Right cardiac atrium (tissue), 5 donors: ENCODE measurements at regions not wholly inside any gene's neighbourhood (a gene's known extent, or its start where the extent isn't known, plus 50 kb on each side); places are given as distances from the start of the nearest gene placed in this dataset.
"Not testable (repeated sequence)": the region's sequence is repeated elsewhere in the genome, so short reads cannot be mapped to it uniquely, and the experiment has no call there.

Experiments
- ATAC-seq, 2 donors: fragments of 200-7000 bp; cut with Tn5 transposase; one replicate each; pipeline versions ENCODE4 v1.8.0 to v1.9.1; 2020; ENCODE audit warnings: moderate library complexity in 2 of 2, mild to moderate bottlenecking in 1 of 2
- DNase-seq, 3 donors: peaks; one replicate each; pipeline ENCODE4 v3.0.0-alpha.2; 2020
- H3K27ac ChIP-seq: one replicate; pipeline ENCODE4 v1.5.1; 2013; ENCODE audit warnings: mild to moderate bottlenecking, low read length, control low read depth, moderate library complexity
- H3K27me3 ChIP-seq: one replicate; pipeline ENCODE4 v1.6.1; 2013; ENCODE audit not compliant: control insufficient read depth, insufficient read depth
- H3K4me1 ChIP-seq: one replicate; pipeline ENCODE4 v1.6.1; 2013; ENCODE audit warnings: low read length; ENCODE audit not compliant: control insufficient read depth, insufficient read depth
- H3K4me3 ChIP-seq: one replicate; pipeline ENCODE4 v1.5.1; 2013; ENCODE audit warnings: low read length, control low read depth
- H3K9me3 ChIP-seq: one replicate; pipeline ENCODE4 v1.6.1; 2013; ENCODE audit warnings: low read length; ENCODE audit not compliant: control insufficient read depth
- WGBS: extraction: QIAGEN DNeasy Blood & Tissue Kit; methylation state at CpG from one replicate; pipeline ENCODE4 v1.1.7; 2013; 5-methylcytosine and 5-hydroxymethylcytosine counted together
- intact Hi-C, 4 donors: fragments of 100-400 bp; cut with DNase I; formaldehyde crosslinking; loops; one replicate each; pipeline versions ENCODE4 v1.11.0 to v1.14.0; 2022 to 2023
- donor health status: healthy with polysubstance abuse.
- donor health status: DM: no; HTN: yes; CAD: no.
- donor health status: DM: no; HTN: no; CAD: no.
- donor health status: DM: no; HTN: yes; CAD: no; lungs with severe emphysema.
- donor health status: DM: yes; HTN: yes; CAD: no.

DNA sequence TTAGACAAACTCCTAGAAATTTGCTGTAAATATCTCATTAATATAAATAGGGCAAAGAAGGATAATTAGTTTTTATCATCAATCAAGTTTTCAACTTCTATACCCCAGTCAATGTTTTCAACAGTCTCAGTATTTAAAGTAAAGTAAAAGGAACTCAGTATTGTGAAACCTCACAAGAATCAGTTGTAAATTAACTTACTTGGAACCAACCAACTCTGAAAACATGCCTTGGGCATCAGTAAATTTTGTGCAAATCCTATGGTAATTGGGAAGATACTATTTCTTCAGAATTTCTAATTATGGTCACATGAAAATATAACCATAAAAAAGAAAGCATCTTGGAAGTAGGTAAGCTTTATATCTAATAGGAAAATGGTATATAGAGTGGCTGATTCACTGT, 1139.0 kb downstream of the TUSC7 start:
- no peak for ATAC-seq
- Histone ChIP-seq H3K4me3 (no peak overlapping the region), H3K27ac (no peak overlapping the region), H3K9me3 (no peaks in the 10 kb centered on the region), H3K27me3 (no peaks in the 10 kb centered on the region), H3K4me1 (no peaks in the 10 kb centered on the region)
- DNase-seq = no peak
- intact Hi-C loops = no loop called here

- H3K9me3 ChIP-seq = no peaks in the 10 kb centered on the region
- 84% methylated on average over 5 of the region's 5 CpGs for WGBS
- no peak overlapping the region for H3K27ac ChIP-seq
- intact Hi-C loops = no loop called here
- no peaks in the 10 kb centered on the region for H3K4me1 ChIP-seq
- no peak for ATAC-seq
- DNase-seq = no peak
- H3K27me3 ChIP-seq = no peaks in the 10 kb centered on the region
- H3K4me3 ChIP-seq = no peak overlapping the region
These were observed 1144.5 kb downstream of the TUSC7 start for GRCh38 chr3:117853923-117854668.

- DNase-seq (no peak), ATAC-seq (no peak)
- WGBS = 80% methylated on average over 1 of the region's 1 CpG
- intact Hi-C loops = no loop called here
- Histone ChIP-seq H3K9me3 (no peaks in the 10 kb centered on the region), H3K4me1 (no peaks in the 10 kb centered on the region), H3K27me3 (no peaks in the 10 kb centered on the region), H3K4me3 (no peak overlapping the region), H3K27ac (no peak overlapping the region)
These were observed 1146.8 kb downstream of the TUSC7 start for GRCh38 chr3:117856354-117856753.

GRCh38 chr3:117863146-117863545, 1153.6 kb downstream of the TUSC7 start:
- ATAC-seq (no peak), DNase-seq (no peak)
- intact Hi-C loops = no loop called here
- WGBS = 96% methylated on average over 2 of the region's 2 CpGs
- Histone ChIP-seq H3K4me1 (no peaks in the 10 kb centered on the region), H3K27me3 (no peaks in the 10 kb centered on the region), H3K4me3 (no peak overlapping the region), H3K9me3 (no peaks in the 10 kb centered on the region), H3K27ac (no peak overlapping the region)

DNA sequence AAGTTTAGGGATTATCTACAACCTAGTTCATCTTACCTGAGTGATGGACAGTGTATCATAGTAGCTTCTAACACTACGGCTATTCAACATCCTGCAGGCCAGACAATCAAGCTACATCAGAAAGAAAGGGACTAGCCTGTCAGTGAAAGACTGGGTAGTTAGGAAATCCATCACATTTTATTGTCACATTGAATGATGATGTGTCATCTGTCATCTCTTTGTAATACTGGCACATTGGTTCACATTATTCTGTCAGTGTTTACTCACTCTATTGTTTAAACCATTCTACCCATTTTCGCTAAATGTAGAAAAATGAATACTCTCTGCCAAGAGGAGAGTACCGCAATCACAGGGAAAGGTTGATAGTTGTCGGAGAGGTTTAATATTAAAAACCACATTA, 1155.8 kb downstream of the TUSC7 start:
- Histone ChIP-seq H3K27me3 (no peaks in the 10 kb centered on the region), H3K4me1 (no peaks in the 10 kb centered on the region), H3K9me3 (no peaks in the 10 kb centered on the region), H3K4me3 (no peak overlapping the region), H3K27ac (no peak overlapping the region)
- DNase-seq (no peak), ATAC-seq (no peak)
- intact Hi-C loops = no loop called here
- WGBS = 96% methylated on average over 4 of the region's 4 CpGs

DNA sequence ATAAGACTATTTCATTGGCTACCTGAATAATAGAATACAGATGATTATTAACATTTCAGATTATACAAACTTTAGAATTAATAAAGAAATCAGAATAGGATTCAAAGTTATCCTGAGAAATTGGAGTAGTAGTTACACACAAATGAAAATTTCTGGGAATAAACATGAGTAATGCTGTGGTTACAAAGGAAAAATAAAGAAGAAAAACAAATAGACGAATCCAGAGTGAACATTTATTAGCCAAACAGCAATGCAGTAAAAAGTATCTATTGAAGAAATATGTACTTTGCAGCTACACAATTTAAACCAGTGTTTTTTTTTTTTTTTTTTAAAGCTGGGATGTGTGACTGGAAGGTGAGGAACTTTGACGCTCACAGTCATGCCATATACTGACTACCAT, 1159.2 kb downstream of the TUSC7 start:
- Histone ChIP-seq H3K4me1 (no peaks in the 10 kb centered on the region), H3K9me3 (no peaks in the 10 kb centered on the region), H3K27ac (no peak overlapping the region), H3K27me3 (no peaks in the 10 kb centered on the region), H3K4me3 (no peak overlapping the region)
- 74% methylated on average over 2 of the region's 2 CpGs for WGBS
- intact Hi-C loops = no loop called here
- ATAC-seq (no peak), DNase-seq (no peak)

DNA sequence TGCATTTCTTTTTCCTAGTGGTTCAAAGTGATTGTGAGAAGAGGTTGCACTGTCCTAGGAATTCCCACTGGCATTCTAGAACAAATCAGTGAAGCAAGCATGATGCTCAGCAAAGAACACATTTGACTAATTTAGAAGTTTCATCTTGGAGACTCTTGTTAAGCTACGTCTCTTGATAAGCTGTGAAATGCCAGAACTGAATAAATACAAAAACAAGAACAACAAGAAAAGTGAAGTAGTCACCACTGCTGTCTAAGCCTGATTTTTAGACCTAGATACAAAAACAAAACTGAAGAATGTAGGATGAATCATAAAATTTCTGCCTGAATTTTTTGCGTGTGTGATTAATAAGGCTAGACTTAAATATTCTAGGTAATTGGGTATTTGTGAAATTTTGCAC, 1162.4 kb downstream of the TUSC7 start:
- DNase-seq = no peak
- Histone ChIP-seq H3K27ac (no peak overlapping the region), H3K4me1 (no peaks in the 10 kb centered on the region), H3K9me3 (no peaks in the 10 kb centered on the region), H3K27me3 (no peaks in the 10 kb centered on the region), H3K4me3 (no peak overlapping the region)
- intact Hi-C loops = no loop called here
- ATAC-seq = no peak
- 71% methylated on average over 2 of the region's 2 CpGs for WGBS

- DNase-seq, H3K27ac ChIP-seq, H3K9me3 ChIP-seq, ATAC-seq, intact Hi-C loops, H3K27me3 ChIP-seq, H3K4me3 ChIP-seq, H3K4me1 ChIP-seq: not testable (repeated sequence)
- WGBS = 81% methylated on average over 15 of the region's 15 CpGs
These were observed 1161.9 kb downstream of the IGSF11 start for GRCh38 chr3:117872594-117873248.

GRCh38 chr3:117873249-117873600, 1161.4 kb downstream of the IGSF11 start:
- H3K27ac ChIP-seq = no peak overlapping the region
- H3K27me3 ChIP-seq = no peaks in the 10 kb centered on the region
- intact Hi-C loops = no loop called here
- no peak overlapping the region for H3K4me3 ChIP-seq
- 33% methylated on average over 3 of the region's 3 CpGs for WGBS
- peak; percentile 62 to 93 for ATAC-seq
- DNase-seq = peak; percentile 19 to 74 (median 51)
- H3K4me1 ChIP-seq = no peaks in the 10 kb centered on the region
- H3K9me3 ChIP-seq = no peaks in the 10 kb centered on the region

GRCh38 chr3:117874028-117874690, 1160.5 kb downstream of the IGSF11 start:
- H3K9me3 ChIP-seq = no peaks in the 10 kb centered on the region
- intact Hi-C loops = no loop called here
- ATAC-seq = peak in 1 of 2 donors; percentile 70
- WGBS = 34% methylated on average over 4 of the region's 4 CpGs
- H3K4me1 ChIP-seq = no peaks in the 10 kb centered on the region
- DNase-seq = no peak
- H3K27me3 ChIP-seq = no peaks in the 10 kb centered on the region
- H3K4me3 ChIP-seq = no peak overlapping the region
- H3K27ac ChIP-seq = no peak overlapping the region
